ENCODE measurements at regions not wholly inside any gene's neighbourhood (a gene's known extent, or its start where the extent isn't known, plus 50 kb on each side); places are given as distances from the start of the nearest gene placed in this dataset.

GRCh38 chr14:51422704-51423103 is 182.7 kb downstream of the TMX1 start:
- WGBS, 5 donors = 89 to 98% (median 96%) methylated on average over 3 of the region's 3 CpGs
- H3K27ac ChIP-seq = no peak overlapping the region
- no peak for DNase-seq
- peaks cover 0 to 11% (median 0%) of the 10 kb centered on the region in 4 donors for H3K4me1 ChIP-seq
- TF ChIP-seq POLR2A (IDR thresholded peaks at IDR 0.05) (no peak), POLR2AphosphoS5 (IDR thresholded peaks at IDR 0.05) (no peak), CTCF (IDR thresholded peaks at IDR 0.05) (no peak), EP300 (IDR thresholded peaks at IDR 0.05) (no peak)
- H3K9me3 ChIP-seq = peaks cover 0 to 20% (median 15%) of the 10 kb centered on the region in 4 donors
- no peak overlapping the region for H3K4me3 ChIP-seq
- no peaks in the 10 kb centered on the region for H3K36me3 ChIP-seq
- intact Hi-C loops (cut with DNase I; ENCODE audit: low total_unique reads) = no loop called here
- H3K27me3 ChIP-seq = no peaks in the 10 kb centered on the region

GRCh38 chr14:51424041-51424440 is 184.0 kb downstream of the TMX1 start:
- peaks cover 0 to 11% (median 0%) of the 10 kb centered on the region in 4 donors for H3K4me1 ChIP-seq
- H3K9me3 ChIP-seq = peaks cover 0 to 9% (median 6%) of the 10 kb centered on the region in 4 donors
- intact Hi-C loops (cut with DNase I; ENCODE audit: low total_unique reads) = no loop called here
- peak overlapping the region in 3 of 5 donors; percentile 25 to 53 (median 39) for H3K27ac ChIP-seq
- no peaks in the 10 kb centered on the region for H3K36me3 ChIP-seq
- H3K27me3 ChIP-seq = no peaks in the 10 kb centered on the region
- H3K4me3 ChIP-seq = no peak overlapping the region
- no peak for DNase-seq
- 42 to 73% (median 58%) methylated on average over 3 of the region's 3 CpGs for WGBS, 5 donors
- TF ChIP-seq POLR2A (IDR thresholded peaks at IDR 0.05) (no peak), POLR2AphosphoS5 (IDR thresholded peaks at IDR 0.05) (no peak), EP300 (IDR thresholded peaks at IDR 0.05) (no peak), CTCF (IDR thresholded peaks at IDR 0.05) (no peak)

GRCh38 chr14:51424561-51425251 is 184.7 kb downstream of the TMX1 start:
- H3K27me3 ChIP-seq = no peaks in the 10 kb centered on the region
- H3K9me3 ChIP-seq = peaks cover 0 to 3% (median 1%) of the 10 kb centered on the region in 4 donors
- TF ChIP-seq POLR2A (IDR thresholded peaks at IDR 0.05) (no peak), EP300 (IDR thresholded peaks at IDR 0.05) (no peak), CTCF (IDR thresholded peaks at IDR 0.05) (no peak), POLR2AphosphoS5 (IDR thresholded peaks at IDR 0.05) (no peak)
- intact Hi-C loops (cut with DNase I; ENCODE audit: low total_unique reads) = no loop called here
- DNase-seq = peak in 1 of 2 donors; percentile 73
- H3K4me1 ChIP-seq = peaks cover 0 to 11% (median 0%) of the 10 kb centered on the region in 4 donors
- H3K4me3 ChIP-seq = no peak overlapping the region
- H3K27ac ChIP-seq = peak overlapping the region in 3 of 5 donors; percentile 25 to 53 (median 39)
- 46 to 56% (median 52%) methylated on average over 5 of the region's 5 CpGs for WGBS, 5 donors
- H3K36me3 ChIP-seq = no peaks in the 10 kb centered on the region

GRCh38 chr14:51428981-51429380 is 188.9 kb downstream of the TMX1 start:
- Histone ChIP-seq H3K27me3 (no peaks in the 10 kb centered on the region), H3K4me3 (no peak overlapping the region), H3K4me1 (peaks cover 0 to 27% (median 8%) of the 10 kb centered on the region in 4 donors), H3K9me3 (no peaks in the 10 kb centered on the region), H3K36me3 (no peaks in the 10 kb centered on the region), H3K27ac (no peak overlapping the region)
- 69 to 85% (median 80%) methylated on average over 1 of the region's 1 CpG for WGBS, 5 donors
- TF ChIP-seq POLR2AphosphoS5 (IDR thresholded peaks at IDR 0.05) (no peak), CTCF (IDR thresholded peaks at IDR 0.05) (no peak), EP300 (IDR thresholded peaks at IDR 0.05) (no peak), POLR2A (IDR thresholded peaks at IDR 0.05) (no peak)
- intact Hi-C loops (cut with DNase I; ENCODE audit: low total_unique reads) = no loop called here
- DNase-seq = no peak
